WTC11 (cell line): ENCODE measurements at regions not wholly inside any gene's neighbourhood (a gene's known extent, or its start where the extent isn't known, plus 50 kb on each side); places are given as distances from the start of the nearest gene placed in this dataset.

Experiments
- ATAC-seq: fragments of 200-7000 bp; cut with Tn5 transposase; 2 replicates; pipeline ENCODE4 v1.10.0; 2021; ENCODE audit warnings: mild to moderate bottlenecking, moderate library complexity
- CTCF ChIA-PET: fragments of 300-600 bp; sonication (Branson Sonifier 250); formaldehyde crosslinking; loops from one replicate; lab custom pipeline; 2021; ENCODE audit warnings: antibody characterized with exemption; lab: Charles Lee
- POLR2A ChIA-PET: fragments of 350-600 bp; sonication (Branson Sonifier 250); formaldehyde crosslinking; loops from one replicate; lab custom pipeline; 2021; ENCODE audit warnings: antibody characterized with exemption; lab: Charles Lee
- DNase-seq: peaks from one replicate; pipeline ENCODE4 v3.0.0; 2021; ENCODE audit warnings: low spot score
- H3K27ac Mint-ChIP-seq: 2 replicates; pipeline ENCODE4 v1.8.0; 2021; ENCODE audit warnings: mixed read lengths
- H3K27me3 Mint-ChIP-seq: 2 replicates; pipeline ENCODE4 v1.8.0; 2021; ENCODE audit warnings: low read depth, mild to moderate bottlenecking, moderate library complexity, mixed read lengths
- H3K36me3 Mint-ChIP-seq: 2 replicates; pipeline ENCODE4 v1.8.0; 2021; ENCODE audit warnings: mixed read lengths
- H3K4me1 Mint-ChIP-seq: 2 replicates; pipeline ENCODE4 v1.8.0; 2022; ENCODE audit warnings: mixed read lengths
- H3K4me3 Mint-ChIP-seq: 2 replicates; pipeline ENCODE4 v1.8.0; 2021; ENCODE audit warnings: mild to moderate bottlenecking, moderate library complexity, mixed read lengths
- H3K9me3 Mint-ChIP-seq: 2 replicates; pipeline ENCODE4 v1.8.0; 2021; ENCODE audit warnings: mixed read lengths
- ATF2 ChIP-seq: sonication (generic); formaldehyde crosslinking; IDR thresholded peaks from 2 replicates; pipeline ENCODE4 v1.8.1; 2022; ENCODE audit warnings: low read depth, missing genetic modification reagents, borderline replicate concordance
- ATF3 ChIP-seq: sonication (generic); formaldehyde crosslinking; conservative IDR thresholded peaks from 2 replicates; pipeline ENCODE4 v1.8.1; 2022; ENCODE audit warnings: mild to moderate bottlenecking, missing genetic modification reagents
- CREB1 ChIP-seq: sonication (generic); formaldehyde crosslinking; IDR thresholded peaks from 2 replicates; pipeline ENCODE4 v1.8.0; 2023; ENCODE audit warnings: mild to moderate bottlenecking, missing genetic modification reagents
- E2F4 ChIP-seq: sonication (generic); formaldehyde crosslinking; IDR thresholded peaks from 2 replicates; pipeline ENCODE4 v1.8.1; 2022; ENCODE audit warnings: low read depth, mild to moderate bottlenecking, moderate library complexity, missing genetic modification reagents, borderline replicate concordance
- ELF4 ChIP-seq: sonication (generic); formaldehyde crosslinking; IDR thresholded peaks from 2 replicates; pipeline ENCODE4 v1.8.1; 2022; ENCODE audit warnings: low read depth, mild to moderate bottlenecking, moderate library complexity, missing genetic modification reagents
- GABPB1 ChIP-seq: sonication (generic); formaldehyde crosslinking; IDR thresholded peaks from 2 replicates; pipeline ENCODE4 v1.8.1; 2023; ENCODE audit warnings: mild to moderate bottlenecking, missing genetic modification reagents
- JAZF1 ChIP-seq: fragments of 250-450 bp; sonication (Bioruptor Pico); IDR thresholded peaks from 2 replicates; pipeline ENCODE4 v1.9.0; 2021; ENCODE audit warnings: moderate library complexity, mild to moderate bottlenecking, inconsistent platforms
- NR1H2 ChIP-seq: sonication (generic); formaldehyde crosslinking; IDR thresholded peaks from 2 replicates; pipeline ENCODE4 v1.9.0; 2021; ENCODE audit warnings: mild to moderate bottlenecking, moderate library complexity, missing genetic modification reagents
- OVOL2 ChIP-seq: fragments of 250-450 bp; sonication (Bioruptor Pico); IDR thresholded peaks from 2 replicates; pipeline ENCODE4 v1.9.0; 2021; ENCODE audit warnings: mild to moderate bottlenecking, borderline replicate concordance
- PRRX2 ChIP-seq: fragments of 250-450 bp; sonication (Bioruptor Pico); IDR thresholded peaks from 2 replicates; pipeline ENCODE4 v1.8.0; 2021; ENCODE audit warnings: mild to moderate bottlenecking
- TEAD1 ChIP-seq: sonication (generic); formaldehyde crosslinking; IDR thresholded peaks from 2 replicates; pipeline ENCODE4 v1.8.0; 2022; ENCODE audit warnings: mild to moderate bottlenecking, missing genetic modification reagents
- ZBTB21 ChIP-seq: sonication (generic); formaldehyde crosslinking; IDR thresholded peaks from 2 replicates; pipeline ENCODE4 v1.8.1; 2023; ENCODE audit warnings: mild to moderate bottlenecking, missing genetic modification reagents, borderline replicate concordance
- ZNF138 ChIP-seq: sonication (generic); formaldehyde crosslinking; conservative IDR thresholded peaks from 2 replicates; pipeline ENCODE4 v1.8.1; 2022; ENCODE audit warnings: mild to moderate bottlenecking, moderate library complexity, missing genetic modification reagents
- TF ChIP-seq, protein P1 (sequence below): fragments of 250-450 bp; sonication (Bioruptor Pico); IDR thresholded peaks from 2 replicates; pipeline ENCODE4 v1.9.0; 2021; ENCODE audit warnings: mild to moderate bottlenecking, borderline replicate concordance
- TF ChIP-seq, protein P2 (sequence below): sonication (generic); formaldehyde crosslinking; IDR thresholded peaks from 2 replicates; pipeline ENCODE4 v1.8.1; 2022; ENCODE audit warnings: mild to moderate bottlenecking, missing genetic modification reagents, moderate library complexity, borderline replicate concordance
- TF ChIP-seq, protein P3 (sequence below): sonication (generic); formaldehyde crosslinking; IDR thresholded peaks from 2 replicates; pipeline ENCODE4 v1.8.1; 2022; ENCODE audit warnings: mild to moderate bottlenecking, moderate library complexity, missing genetic modification reagents
- TF ChIP-seq, protein P4 (sequence below): sonication (generic); formaldehyde crosslinking; IDR thresholded peaks from 2 replicates; pipeline ENCODE4 v1.8.1; 2023; ENCODE audit warnings: mild to moderate bottlenecking, moderate library complexity, missing genetic modification reagents

GRCh38 chr20:57895161-57895855 lies 185.5 kb upstream of the PMEPA1 start:
- ChIA-PET POLR2A (no interaction called here), CTCF (no interaction called here)
- H3K4me1 Mint-ChIP-seq = peaks cover 18% of the 10 kb centered on the region
- H3K9me3 Mint-ChIP-seq = no peaks in the 10 kb centered on the region
- no peaks in the 10 kb centered on the region; the same call in 1 of the 2 replicates for H3K27me3 Mint-ChIP-seq
- no peak overlapping the region for H3K4me3 Mint-ChIP-seq
- ATAC-seq = no peak
- no peaks in the 10 kb centered on the region for H3K36me3 Mint-ChIP-seq
- no peak for TF ChIP-seq ZBTB21 (CRISPR knock-in tag)
- no peak for TF ChIP-seq OVOL2 (CRISPR knock-in tag)
- TF ChIP-seq, protein P1, sequence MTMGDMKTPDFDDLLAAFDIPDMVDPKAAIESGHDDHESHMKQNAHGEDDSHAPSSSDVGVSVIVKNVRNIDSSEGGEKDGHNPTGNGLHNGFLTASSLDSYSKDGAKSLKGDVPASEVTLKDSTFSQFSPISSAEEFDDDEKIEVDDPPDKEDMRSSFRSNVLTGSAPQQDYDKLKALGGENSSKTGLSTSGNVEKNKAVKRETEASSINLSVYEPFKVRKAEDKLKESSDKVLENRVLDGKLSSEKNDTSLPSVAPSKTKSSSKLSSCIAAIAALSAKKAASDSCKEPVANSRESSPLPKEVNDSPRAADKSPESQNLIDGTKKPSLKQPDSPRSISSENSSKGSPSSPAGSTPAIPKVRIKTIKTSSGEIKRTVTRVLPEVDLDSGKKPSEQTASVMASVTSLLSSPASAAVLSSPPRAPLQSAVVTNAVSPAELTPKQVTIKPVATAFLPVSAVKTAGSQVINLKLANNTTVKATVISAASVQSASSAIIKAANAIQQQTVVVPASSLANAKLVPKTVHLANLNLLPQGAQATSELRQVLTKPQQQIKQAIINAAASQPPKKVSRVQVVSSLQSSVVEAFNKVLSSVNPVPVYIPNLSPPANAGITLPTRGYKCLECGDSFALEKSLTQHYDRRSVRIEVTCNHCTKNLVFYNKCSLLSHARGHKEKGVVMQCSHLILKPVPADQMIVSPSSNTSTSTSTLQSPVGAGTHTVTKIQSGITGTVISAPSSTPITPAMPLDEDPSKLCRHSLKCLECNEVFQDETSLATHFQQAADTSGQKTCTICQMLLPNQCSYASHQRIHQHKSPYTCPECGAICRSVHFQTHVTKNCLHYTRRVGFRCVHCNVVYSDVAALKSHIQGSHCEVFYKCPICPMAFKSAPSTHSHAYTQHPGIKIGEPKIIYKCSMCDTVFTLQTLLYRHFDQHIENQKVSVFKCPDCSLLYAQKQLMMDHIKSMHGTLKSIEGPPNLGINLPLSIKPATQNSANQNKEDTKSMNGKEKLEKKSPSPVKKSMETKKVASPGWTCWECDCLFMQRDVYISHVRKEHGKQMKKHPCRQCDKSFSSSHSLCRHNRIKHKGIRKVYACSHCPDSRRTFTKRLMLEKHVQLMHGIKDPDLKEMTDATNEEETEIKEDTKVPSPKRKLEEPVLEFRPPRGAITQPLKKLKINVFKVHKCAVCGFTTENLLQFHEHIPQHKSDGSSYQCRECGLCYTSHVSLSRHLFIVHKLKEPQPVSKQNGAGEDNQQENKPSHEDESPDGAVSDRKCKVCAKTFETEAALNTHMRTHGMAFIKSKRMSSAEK (CRISPR knock-in tag) = no peak
- TF ChIP-seq GABPB1 (CRISPR knock-in tag) = no peak
- TF ChIP-seq JAZF1 (CRISPR knock-in tag) = no peak
- TF ChIP-seq, protein P2, sequence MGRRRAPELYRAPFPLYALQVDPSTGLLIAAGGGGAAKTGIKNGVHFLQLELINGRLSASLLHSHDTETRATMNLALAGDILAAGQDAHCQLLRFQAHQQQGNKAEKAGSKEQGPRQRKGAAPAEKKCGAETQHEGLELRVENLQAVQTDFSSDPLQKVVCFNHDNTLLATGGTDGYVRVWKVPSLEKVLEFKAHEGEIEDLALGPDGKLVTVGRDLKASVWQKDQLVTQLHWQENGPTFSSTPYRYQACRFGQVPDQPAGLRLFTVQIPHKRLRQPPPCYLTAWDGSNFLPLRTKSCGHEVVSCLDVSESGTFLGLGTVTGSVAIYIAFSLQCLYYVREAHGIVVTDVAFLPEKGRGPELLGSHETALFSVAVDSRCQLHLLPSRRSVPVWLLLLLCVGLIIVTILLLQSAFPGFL = no peak
- no peak for TF ChIP-seq ELF4 (CRISPR knock-in tag)
- no peak for TF ChIP-seq PRRX2
- TF ChIP-seq E2F4 (CRISPR knock-in tag) = no peak
- TF ChIP-seq, protein P3, sequence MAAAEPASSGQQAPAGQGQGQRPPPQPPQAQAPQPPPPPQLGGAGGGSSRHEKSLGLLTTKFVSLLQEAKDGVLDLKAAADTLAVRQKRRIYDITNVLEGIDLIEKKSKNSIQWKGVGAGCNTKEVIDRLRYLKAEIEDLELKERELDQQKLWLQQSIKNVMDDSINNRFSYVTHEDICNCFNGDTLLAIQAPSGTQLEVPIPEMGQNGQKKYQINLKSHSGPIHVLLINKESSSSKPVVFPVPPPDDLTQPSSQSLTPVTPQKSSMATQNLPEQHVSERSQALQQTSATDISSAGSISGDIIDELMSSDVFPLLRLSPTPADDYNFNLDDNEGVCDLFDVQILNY (CRISPR knock-in tag) = no peak
- TF ChIP-seq, protein P4, sequence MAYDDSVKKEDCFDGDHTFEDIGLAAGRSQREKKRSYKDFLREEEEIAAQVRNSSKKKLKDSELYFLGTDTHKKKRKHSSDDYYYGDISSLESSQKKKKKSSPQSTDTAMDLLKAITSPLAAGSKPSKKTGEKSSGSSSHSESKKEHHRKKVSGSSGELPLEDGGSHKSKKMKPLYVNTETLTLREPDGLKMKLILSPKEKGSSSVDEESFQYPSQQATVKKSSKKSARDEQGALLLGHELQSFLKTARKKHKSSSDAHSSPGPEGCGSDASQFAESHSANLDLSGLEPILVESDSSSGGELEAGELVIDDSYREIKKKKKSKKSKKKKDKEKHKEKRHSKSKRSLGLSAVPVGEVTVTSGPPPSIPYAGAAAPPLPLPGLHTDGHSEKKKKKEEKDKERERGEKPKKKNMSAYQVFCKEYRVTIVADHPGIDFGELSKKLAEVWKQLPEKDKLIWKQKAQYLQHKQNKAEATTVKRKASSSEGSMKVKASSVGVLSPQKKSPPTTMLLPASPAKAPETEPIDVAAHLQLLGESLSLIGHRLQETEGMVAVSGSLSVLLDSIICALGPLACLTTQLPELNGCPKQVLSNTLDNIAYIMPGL (CRISPR knock-in tag) = no peak
- no peak for TF ChIP-seq ATF2
- TF ChIP-seq TEAD1 (CRISPR knock-in tag) = no peak
- no peak for TF ChIP-seq ATF3
- TF ChIP-seq CREB1 (CRISPR knock-in tag) = no peak
- TF ChIP-seq NR1H2 = no peak
- TF ChIP-seq ZNF138 = no peak
- TF ChIP-seq, all 79 proteins: peak for 0
- no peak overlapping the region for H3K27ac Mint-ChIP-seq
- no peak for DNase-seq
